HG02763 (cell line): ENCODE measurements at regions not wholly inside any gene's neighbourhood (a gene's known extent, or its start where the extent isn't known, plus 50 kb on each side); places are given as distances from the start of the nearest gene placed in this dataset.
"Not testable (repeated sequence)": the region's sequence is repeated elsewhere in the genome, so short reads cannot be mapped to it uniquely, and the experiment has no call there.

ENCODE experiments used
- ATAC-seq: cut with Tn5 transposase; IDR thresholded peaks from one replicate; pipeline ENCODE4 v1.9.1; 2021; ENCODE audit warnings: mild to moderate bottlenecking, moderate library complexity; ENCODE audit not compliant: unreplicated experiment

DNA sequence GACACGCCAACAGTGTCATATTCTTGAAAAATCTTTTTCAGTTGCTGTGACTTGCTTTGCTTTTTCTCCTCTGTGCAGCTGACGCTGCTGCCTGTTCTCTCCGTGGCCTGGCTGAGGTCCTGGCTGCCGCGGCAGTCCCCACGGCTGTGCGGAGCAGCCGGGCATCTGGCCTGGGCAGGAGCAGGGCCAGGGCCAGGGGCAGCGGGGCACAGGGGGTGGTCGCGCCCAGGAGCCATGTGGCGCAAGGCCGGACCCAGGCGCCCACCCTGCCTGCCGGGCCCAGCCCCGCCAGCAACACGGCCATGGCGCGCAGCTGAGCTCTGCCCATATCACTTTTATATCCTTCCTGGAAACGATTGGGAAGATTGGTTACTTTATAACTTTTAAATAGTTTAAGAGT, 109.4 kb upstream of the ACBD5 start:
- ATAC-seq: no peak

DNA sequence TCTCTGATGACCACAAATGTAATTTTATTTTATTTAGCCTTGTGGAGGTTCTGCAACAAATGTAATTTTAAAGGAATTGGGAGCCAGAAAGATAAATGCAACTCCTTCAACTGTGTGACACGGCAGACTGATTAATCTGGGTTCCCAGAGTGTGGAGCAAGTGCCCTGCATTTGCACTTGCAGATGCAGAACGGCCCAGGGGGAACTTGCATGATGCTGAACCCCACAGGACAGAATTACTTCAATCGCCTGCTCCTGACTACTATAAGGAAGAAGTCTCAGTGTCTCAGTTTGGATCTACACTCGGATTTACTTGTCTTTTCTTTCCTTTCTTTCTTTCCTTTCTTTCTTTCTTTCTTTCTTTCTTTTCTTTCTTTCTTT, 107.2 kb upstream of the ACBD5 start:
- ATAC-seq: not testable (repeated sequence)

DNA sequence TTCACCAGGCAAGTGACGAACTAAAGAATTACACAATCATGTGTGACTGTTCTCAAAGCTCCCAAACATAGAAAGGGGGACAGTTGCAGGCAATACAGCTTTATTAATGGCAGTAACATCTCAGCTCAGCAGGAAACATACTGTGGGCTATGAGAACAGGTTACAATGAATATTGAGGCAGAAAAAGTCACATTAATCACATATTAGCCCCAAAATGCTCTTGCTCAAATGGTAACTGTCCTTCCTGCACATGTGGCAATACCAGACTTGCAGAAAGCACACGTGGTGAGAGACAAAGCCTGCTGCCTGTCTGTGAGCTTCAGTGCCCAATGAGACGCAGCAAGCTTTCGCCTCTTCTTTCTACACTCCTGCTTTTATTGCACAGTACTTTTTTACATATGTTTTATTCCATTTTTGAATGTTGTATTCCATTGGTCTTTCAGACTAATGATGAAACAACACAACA, 104.9 kb upstream of the ACBD5 start:
- ATAC-seq: peak; percentile 64

DNA sequence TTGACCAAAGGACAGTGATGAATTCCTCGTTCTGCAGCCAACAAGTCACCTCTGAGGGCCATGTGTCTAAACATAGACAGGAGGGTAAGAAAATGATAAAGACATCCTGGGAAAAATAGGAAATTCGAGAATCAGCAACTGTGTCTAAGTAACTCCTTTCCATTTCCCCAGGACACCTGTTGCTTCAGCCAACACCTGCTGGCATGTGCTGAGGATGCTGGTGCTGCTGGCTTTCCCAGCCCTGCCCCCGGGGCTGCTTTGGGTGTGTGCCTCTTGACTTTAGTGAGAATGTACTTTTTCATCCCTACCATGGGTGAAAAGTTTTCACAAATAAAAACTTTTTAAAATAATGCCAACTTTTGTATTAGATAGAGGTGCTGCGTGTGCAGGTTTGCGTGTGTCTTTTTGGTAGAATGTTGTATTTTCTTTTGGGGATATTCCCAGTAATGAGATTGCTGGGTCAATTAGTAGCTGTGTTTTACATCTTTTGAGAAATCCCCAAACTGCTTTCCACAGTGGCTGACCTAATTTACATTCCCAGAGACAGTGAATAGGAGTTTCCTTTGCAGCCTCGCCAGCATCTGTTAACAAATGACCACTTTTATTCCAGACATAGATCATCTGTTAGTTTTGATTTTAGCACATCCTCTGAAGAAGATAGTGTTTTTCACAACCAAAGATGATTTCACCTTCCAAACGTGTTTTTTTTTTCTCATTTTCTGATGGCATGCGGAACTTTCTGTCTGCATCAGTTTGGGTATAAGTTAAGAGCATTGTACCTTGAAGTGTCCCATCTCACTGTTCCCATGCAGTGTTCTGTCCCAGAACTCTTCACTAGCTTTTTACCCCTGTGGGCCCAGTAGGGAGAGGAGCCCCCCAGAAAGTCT, 104.2 kb upstream of the ACBD5 start:
- peak; percentile 37 for ATAC-seq

DNA sequence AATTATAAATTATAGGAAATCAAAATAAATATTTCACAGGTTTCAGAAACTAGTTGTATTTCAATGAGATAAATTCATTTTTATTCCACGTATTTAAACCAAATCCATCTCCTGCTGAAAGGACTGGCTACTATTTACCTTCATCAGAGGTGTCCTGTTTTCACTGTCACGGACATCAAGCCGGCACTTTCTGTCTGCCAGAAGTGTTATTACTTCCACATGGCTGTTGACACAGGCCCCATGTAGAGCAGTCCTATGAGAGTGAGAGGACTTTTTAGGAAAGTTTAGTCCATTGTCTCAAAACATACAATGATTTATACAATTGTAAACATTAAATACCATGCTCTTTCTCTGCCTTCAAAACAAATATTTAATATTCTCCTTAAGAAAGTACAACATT, 100.4 kb upstream of the ACBD5 start:
- ATAC-seq: no peak

DNA sequence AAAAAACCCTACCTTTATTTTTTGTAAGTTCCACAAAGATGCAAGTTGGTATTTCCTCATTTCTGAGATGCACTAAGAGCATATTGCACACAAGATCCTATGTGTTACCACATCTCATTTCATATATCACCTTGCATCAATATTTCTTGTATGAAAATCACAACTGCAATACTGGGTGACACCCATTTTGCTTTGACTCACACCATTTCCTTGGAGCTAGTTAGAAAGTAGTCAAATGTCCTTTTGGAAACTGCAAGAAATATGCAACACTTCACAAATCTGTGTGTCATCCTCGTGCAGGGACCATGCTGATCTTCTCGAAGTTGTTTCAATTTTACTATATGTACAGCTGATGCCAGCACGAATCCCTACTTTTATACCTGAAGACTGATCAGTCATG, 94.6 kb upstream of the ACBD5 start:
- ATAC-seq: not testable (repeated sequence)

DNA sequence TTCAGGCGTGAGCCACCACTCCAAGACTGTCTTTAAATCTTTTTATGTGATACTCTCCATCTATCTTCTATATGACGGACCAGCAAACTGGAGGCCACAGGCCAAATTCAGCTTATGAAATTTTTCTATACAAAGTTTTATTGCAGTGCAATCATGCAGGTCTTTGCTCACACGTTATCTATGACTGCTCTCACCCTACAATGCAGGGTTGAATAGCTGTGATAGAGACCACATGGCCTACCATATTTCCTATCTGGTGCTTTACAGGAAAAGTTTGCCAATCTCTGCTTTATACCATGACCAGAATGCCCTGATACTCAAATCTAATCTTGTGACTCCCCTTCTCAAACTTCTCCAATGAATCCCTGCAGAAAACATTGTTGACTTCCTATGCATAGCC, 89.5 kb upstream of the ACBD5 start:
- ATAC-seq: no peak

DNA sequence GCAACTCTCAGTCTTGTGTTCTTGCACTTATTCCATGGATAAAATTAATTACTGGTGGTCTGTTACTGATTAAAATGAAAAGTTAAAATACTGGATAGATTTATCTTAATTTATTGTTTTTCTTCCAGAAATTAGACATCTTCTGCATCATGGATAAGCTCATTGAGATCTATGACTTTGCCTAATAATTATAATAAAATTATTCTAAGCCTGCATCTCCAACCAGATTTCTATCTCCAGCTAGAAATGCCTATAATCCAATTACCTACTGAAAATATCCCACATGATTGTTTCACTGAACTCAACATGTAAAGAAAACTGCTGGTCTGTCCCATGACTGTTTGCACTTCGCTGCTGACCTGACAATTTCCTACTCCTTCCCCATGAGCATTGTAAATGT, 88.3 kb upstream of the ACBD5 start:
- ATAC-seq: no peak

DNA sequence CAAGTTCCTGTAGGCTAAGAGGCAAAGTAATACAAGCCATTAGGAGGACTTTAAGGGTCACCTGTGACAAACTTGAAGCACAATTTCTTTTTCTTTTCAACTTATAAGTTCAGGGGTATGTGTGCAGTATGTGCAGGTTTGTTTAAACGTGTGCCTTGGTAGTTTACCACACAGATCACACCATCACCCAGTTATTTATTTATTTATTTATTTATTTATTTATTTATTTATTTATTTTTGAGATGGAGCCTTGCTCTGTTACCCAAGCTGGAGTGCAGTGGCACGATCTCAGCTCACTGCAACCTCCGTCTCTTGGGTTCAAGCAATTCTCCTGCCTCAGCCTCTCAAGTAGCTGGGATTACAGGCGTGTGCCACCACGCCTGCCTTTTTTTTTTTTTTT, 86.2 kb upstream of the ACBD5 start:
- not testable (repeated sequence) for ATAC-seq

DNA sequence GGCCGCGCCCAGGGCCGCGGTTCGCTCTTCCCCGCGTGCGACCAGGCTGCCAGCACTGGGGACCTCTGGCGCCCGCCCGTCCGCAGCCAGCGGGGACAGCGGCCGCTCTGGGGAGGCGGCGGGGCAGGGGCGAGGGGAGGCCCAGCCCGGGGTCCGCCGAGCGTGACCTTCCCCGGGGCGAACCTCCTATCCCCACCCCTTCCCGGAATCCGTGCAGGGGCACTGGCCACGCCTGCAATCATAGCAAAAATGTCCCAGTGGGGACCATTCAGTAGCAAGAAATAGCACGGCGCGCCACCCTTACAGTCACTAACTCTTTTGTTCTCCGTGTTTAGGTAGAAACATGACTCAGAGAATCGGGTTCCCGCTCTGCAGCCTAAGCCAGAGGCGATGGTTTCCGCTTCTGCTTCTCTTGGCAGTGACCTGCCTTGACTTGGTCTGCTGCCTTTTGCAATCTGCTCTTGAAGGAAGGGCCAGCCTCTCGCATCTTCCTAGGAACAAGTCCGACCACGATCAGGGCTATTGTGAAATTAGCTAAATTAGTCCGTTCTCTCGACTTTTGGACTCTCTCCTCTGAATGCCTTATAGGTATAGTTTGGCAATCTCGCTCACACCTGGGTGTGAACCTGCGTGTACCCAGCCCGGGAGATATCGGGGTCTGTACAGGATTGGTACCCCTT, 79.3 kb upstream of the ACBD5 start:
- peak; percentile 75 for ATAC-seq

DNA sequence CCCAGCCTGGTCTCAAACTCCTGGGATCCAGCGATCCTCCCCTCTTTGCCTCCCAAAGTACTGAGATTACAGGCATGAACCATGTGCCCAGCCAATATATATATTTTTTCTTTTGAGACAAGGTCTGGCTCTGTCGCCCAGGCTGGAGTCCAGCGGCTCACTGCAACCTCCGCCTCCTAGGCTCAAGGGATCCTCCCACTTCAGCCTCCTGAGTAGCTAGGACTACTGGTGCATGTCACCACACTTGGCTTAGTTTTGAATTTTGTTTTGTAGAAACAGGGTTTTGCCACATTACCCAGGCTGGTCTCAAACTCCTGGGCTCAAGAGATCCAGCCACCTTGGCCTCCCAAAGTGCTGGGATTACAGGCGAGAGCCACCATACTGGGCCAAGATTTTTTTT, 78.5 kb upstream of the ACBD5 start:
- ATAC-seq: not testable (repeated sequence)

DNA sequence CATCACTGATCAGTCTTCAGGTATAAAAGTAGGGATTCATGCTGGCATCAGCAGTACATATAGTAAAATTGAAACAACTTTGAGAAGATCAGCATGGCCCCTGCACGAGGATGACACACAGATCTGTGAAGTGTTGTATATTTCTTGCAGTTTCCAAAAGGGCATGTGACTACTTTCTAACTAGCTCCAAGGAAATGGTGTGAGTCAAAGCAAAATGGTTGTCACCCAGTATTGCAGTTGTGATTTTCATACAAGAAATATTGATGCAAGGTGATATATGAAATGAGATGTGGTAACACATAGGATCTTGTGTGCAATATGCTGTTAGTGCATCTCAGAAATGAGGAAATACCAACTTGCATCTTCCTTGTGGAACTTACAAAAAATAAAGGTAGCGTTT, 74.5 kb upstream of the ACBD5 start:
- ATAC-seq: not testable (repeated sequence)

DNA sequence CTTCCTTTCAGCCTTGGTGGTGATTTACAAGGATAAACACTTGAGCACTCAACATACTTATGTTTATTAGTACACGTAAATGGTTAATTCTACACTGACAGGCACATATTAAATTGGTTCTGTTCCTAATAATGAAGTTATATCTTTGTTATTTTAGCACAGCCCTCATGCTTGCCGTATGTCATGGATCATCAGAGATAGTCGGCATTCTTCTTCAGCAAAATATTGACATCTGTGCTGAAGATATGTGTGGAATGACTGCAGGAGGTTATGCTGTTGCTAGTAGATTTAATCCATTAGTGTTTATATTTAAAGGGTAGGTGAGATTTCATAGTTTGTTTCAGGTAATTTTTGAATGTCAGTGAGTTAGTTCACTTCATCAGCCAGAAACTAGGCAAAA, 73.0 kb upstream of the ACBD5 start:
- not testable (repeated sequence) for ATAC-seq

DNA sequence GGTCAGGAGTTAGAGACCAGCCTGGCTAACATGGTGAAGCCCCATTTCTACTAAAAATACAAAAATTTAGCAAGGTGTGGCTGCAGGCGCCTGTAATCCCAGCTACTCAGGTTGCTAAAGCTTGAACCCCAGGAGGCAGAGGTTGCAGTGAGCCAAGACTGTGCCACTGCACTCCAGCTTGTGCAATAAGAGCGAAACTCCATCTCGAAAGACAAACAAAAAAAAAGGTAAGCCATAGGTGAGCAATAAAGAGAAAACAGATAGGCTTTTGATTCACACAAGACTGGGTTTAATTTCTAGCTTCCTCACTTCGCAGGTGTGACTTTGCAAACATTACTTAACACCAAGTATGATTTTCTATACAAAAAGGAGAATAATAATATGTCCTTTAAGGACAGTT, 72.3 kb upstream of the ACBD5 start:
- ATAC-seq: no peak

DNA sequence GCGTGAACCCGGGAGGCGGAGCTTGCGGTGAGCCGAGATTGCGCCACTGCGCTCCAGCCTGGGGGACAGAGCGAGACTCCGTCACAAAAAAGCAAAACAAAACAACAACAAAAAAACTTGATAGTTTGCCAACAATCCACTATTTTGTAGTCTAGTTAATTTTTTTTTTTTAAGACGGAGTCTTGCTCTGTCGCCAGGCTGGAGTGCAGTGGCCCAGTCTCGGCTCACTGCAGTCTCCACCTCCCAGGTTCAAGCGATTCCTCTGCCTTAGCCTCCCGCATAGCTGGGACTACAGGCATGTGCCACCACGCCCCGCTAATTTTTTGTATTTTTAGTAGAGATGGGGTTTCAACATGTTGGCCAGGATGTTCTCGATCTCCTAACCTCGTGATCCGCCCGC, 71.2 kb upstream of the ACBD5 start:
- ATAC-seq: not testable (repeated sequence)

DNA sequence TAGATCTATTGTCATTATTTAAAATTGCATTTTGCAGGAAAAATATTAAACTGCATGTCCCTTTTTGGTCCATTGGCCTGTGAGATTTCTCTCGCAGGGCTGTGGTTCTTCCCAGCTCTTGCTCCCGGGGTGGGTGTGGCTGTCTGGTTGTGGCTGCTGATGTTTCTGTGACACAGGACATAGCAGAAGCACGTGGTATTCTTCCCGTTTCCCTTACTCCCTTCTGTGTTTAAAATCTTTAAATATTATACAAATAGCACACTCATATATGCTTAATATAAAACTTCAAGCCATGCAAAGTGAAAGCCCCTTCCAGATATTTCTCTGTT, 57.9 kb upstream of the ACBD5 start:
- ATAC-seq: not testable (repeated sequence)

DNA sequence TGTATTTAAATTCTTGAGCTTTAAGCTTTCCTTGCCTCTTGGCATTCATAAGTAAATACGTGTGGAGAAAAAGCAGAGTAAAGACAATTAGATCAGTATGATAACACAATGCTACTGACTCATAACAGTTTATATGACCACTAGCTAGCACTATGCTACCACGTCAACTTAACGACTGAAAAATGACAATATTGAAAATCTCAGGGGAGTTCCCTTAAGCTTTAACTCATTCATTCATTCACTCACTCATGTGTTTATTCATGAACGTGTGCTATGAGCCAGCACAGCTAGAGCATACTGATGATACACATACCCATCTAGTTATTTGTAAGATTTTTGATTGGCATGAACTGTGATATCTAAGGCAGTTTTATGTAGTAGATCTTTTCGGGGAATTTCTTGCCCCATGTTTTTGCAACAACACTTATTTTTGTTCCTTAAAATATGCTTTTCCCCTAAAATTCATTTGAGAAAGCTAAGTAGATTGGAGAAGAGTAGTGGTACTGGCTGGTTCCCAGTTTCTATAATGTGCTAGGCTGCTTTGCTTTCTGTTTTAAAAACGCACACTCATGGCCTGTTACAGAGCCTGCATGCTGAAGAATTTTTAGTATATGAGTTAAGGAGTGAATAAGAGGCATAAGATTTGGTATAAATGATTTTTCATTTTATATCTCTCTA, 57.4 kb upstream of the ACBD5 start:
- no peak for ATAC-seq

DNA sequence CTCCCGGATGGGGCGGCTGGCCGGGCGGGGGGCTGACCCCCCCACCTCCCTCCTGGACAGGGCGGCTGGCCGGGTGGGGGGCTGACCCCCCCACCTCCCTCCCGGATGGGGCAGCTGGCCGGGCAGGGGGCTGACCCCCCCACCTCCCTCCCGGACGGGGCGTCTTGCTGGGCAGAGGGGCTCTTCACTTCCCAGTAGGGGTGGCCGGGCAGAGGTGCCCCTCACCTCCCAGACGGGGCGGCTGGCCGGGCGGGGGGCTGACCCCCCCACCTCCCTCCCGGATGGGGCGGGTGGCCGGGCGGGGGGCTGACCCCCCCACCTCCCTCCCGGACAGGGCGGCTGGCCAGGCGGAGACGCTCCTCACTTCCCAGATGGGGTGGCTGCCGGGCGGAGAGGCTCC, 55.7 kb upstream of the ACBD5 start:
- not testable (repeated sequence) for ATAC-seq

DNA sequence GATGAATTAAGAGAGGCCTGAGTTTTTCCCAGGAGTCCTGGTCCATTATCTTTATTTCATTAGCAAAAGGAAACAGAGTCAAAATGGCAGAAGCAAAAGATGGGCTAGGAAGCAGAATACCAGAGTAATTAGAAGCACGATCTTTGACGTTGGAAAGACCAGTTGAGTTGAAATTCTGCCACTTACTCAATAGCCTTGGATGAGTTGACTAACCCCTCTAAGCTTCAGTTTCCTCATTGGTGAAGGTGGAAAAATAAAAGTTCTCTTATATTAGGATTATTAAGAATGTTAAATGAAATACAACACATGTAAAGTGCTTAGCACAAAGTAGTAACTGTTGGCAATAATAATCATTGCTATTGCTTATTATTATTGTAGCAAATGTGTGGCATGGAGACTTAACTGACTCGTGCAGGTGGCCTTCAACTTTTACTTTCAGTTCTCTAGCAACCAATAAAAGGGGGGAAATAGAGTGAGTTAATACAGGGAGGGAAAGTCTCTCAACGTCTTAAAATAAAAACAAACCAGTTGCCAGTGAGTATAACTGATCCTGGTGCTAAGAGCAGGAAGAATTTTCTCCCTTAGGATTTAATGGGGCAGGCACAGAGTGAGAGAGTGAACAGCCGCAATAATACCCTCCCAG, 50.8 kb upstream of the ACBD5 start:
- not testable (repeated sequence) for ATAC-seq
